Progenitor cell of endocrine pancreas (in vitro differentiated cells): ENCODE measurements at regions not wholly inside any gene's neighbourhood (a gene's known extent, or its start where the extent isn't known, plus 50 kb on each side); places are given as distances from the start of the nearest gene placed in this dataset.

Experiments
- DNase-seq: peaks from one replicate; pipeline ENCODE4 v3.0.0; 2021; ENCODE audit warnings: low spot score; ENCODE audit not compliant: unreplicated experiment
- H3K27ac Mint-ChIP-seq: 2 replicates; pipeline ENCODE4 v1.8.0; 2021; ENCODE audit warnings: mild to moderate bottlenecking, moderate library complexity, mixed read lengths
- H3K27me3 Mint-ChIP-seq: 2 replicates; pipeline ENCODE4 v1.8.0; 2021; ENCODE audit warnings: mixed read lengths
- H3K36me3 Mint-ChIP-seq: 2 replicates; pipeline ENCODE4 v1.8.0; 2022; ENCODE audit warnings: mixed read lengths; ENCODE audit not compliant: insufficient read depth
- H3K4me1 Mint-ChIP-seq: 2 replicates; pipeline ENCODE4 v1.8.0; 2021; ENCODE audit warnings: low read depth, mixed read lengths
- H3K4me3 Mint-ChIP-seq: 2 replicates; pipeline ENCODE4 v1.8.0; 2021; ENCODE audit warnings: low read depth, mild to moderate bottlenecking, moderate library complexity, mixed read lengths
- H3K9me3 Mint-ChIP-seq: 2 replicates; pipeline ENCODE4 v1.8.0; 2021; ENCODE audit warnings: low read depth, mixed read lengths
- CTCF ChIP-seq: fragments of 200-600 bp; sonication (generic); IDR thresholded peaks from one replicate; pipeline ENCODE4 v1.5.0; 2021; ENCODE audit warnings: antibody characterized with exemption, mild to moderate bottlenecking; ENCODE audit not compliant: unreplicated experiment

- H3K27ac Mint-ChIP-seq, result no peak overlapping the region
- no peak overlapping the region for H3K4me3 Mint-ChIP-seq
- H3K9me3 Mint-ChIP-seq, result no peaks in the 10 kb centered on the region
- no peak for TF ChIP-seq CTCF
- H3K27me3 Mint-ChIP-seq, result peaks cover 6% of the 10 kb centered on the region
- H3K36me3 Mint-ChIP-seq, result no peaks in the 10 kb centered on the region
- peaks cover 8% of the 10 kb centered on the region for H3K4me1 Mint-ChIP-seq
- DNase-seq, result no peak
Observed at GRCh38 chr2:239749272-239749873, 275.8 kb downstream of the NDUFA10 start.

- H3K36me3 Mint-ChIP-seq, result no peaks in the 10 kb centered on the region
- H3K27ac Mint-ChIP-seq, result no peak overlapping the region
- H3K27me3 Mint-ChIP-seq, result peaks cover 9% of the 10 kb centered on the region
- TF ChIP-seq CTCF, result no peak
- no peak overlapping the region for H3K4me3 Mint-ChIP-seq
- no peak for DNase-seq
- H3K9me3 Mint-ChIP-seq, result no peaks in the 10 kb centered on the region
- H3K4me1 Mint-ChIP-seq, result peaks cover 8% of the 10 kb centered on the region
Observed at GRCh38 chr2:239748811-239749210, 276.3 kb downstream of the NDUFA10 start.

DNA sequence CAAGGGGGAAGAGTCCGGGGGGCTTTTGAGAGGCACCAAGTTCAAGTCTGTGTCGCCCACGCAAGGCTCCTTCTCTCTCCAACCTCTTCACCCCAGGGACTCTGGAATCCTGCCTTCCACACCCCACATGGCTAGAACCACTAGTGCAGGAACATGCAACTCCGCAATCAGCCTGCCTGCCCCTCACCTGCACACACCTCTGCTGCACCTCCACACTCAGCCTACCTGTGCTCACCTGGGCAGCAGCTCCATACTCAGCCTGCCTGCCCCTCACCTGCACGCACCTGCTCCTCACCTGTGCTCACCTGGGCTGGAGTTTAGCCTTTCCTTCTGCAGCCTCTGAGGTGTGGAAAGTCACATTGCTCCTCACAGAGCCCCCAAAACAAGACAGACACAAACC lies 277.4 kb downstream of the NDUFA10 start:
- TF ChIP-seq CTCF, result no peak
- Mint-ChIP-seq H3K27ac (no peak overlapping the region), H3K4me3 (no peak overlapping the region)

GRCh38 chr2:239747274-239747673 lies 277.9 kb downstream of the NDUFA10 start:
- H3K36me3 Mint-ChIP-seq, result no peaks in the 10 kb centered on the region
- no peak for DNase-seq
- no peaks in the 10 kb centered on the region for H3K9me3 Mint-ChIP-seq
- H3K27me3 Mint-ChIP-seq, result peaks cover 11% of the 10 kb centered on the region
- peaks cover 8% of the 10 kb centered on the region for H3K4me1 Mint-ChIP-seq
- H3K27ac Mint-ChIP-seq, result no peak overlapping the region
- TF ChIP-seq CTCF, result no peak
- H3K4me3 Mint-ChIP-seq, result no peak overlapping the region

More for the DNA sequence above, 277.4 kb downstream of the NDUFA10 start:
- no peak for DNase-seq
- peaks cover 11% of the 10 kb centered on the region for H3K27me3 Mint-ChIP-seq
- H3K9me3 Mint-ChIP-seq, result no peaks in the 10 kb centered on the region
- H3K36me3 Mint-ChIP-seq, result no peaks in the 10 kb centered on the region
- H3K4me1 Mint-ChIP-seq, result peaks cover 8% of the 10 kb centered on the region

DNA sequence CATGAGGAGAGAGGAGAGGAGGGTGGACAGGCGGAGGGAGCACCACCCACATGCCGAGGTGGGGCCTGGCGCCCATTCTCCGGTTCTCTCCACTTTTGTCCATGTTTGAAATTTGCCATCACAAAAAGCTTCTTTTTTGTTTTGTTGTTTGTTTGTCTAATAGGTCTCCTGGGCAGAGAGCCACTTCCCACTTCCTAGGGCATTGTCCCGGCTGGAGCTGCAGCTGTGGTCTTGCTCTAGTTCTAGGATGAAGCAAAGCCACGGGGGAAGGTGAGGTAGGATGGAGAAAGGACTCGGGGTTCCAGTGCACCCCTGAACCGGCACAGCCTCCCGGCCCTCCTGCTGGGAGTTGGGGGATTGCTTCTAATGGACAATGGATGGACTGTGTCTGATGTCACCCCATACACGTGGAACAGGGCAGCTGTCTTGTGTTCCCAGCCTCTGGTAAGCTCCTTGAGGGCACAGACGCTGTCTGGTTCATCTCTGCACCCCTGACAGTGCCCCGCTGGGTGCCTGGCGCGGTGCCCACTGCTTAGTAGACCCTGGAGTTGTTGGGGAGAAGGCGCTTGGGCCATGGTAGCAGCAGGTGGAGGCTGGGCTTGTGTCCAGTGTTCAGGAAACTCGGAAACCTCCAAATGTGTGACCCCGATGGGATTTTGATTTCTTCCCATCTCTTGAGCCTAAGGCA lies 278.4 kb downstream of the NDUFA10 start:
- DNase-seq, result no peak
- Mint-ChIP-seq H3K36me3 (no peaks in the 10 kb centered on the region), H3K9me3 (no peaks in the 10 kb centered on the region), H3K4me1 (peaks cover 8% of the 10 kb centered on the region), H3K27ac (no peak overlapping the region), H3K27me3 (peaks cover 11% of the 10 kb centered on the region), H3K4me3 (no peak overlapping the region)
- TF ChIP-seq CTCF, result no peak
